ENCODE measurements at regions not wholly inside any gene's neighbourhood (a gene's known extent, or its start where the extent isn't known, plus 50 kb on each side); places are given as distances from the start of the nearest gene placed in this dataset.

DNA sequence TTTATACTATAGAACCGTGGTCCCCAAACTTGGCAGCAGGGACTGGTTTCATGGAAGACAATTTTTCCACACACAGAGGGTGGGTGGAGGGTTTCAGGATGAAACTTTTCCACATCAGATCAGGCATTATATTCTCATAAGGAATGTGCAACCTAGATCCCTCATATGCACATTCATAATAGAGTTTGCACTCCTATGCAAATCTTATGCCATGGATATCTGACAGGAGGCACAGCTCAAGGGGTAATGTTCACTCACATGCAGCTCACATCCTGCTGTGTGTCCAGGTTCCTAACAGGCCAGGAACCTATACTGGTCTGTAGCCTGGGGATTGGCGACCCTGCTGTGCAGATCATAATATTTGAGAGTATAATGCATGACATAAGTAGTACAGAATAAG is 1802.2 kb upstream of the ACO1 start:
- H2AFZ ChIP-seq (ENCODE audit: low read length) = no peak overlapping the region
- no peaks in the 10 kb centered on the region for H3F3A ChIP-seq (ENCODE audit: low read depth)
- H3K79me2 ChIP-seq (ENCODE audit: insufficient read depth, low read length) = no peaks in the 10 kb centered on the region
- H3K27me3 ChIP-seq (ENCODE audit: insufficient read depth, low read length, poor library complexity, severe bottlenecking) = no peaks in the 10 kb centered on the region
- no peaks in the 10 kb centered on the region for H3K36me3 ChIP-seq (ENCODE audit: insufficient read depth, low read length)
- H3K9me2 ChIP-seq (replicated peaks; ENCODE audit: low read depth, low read length) = no peaks in the 10 kb centered on the region
- H3K4me2 ChIP-seq (ENCODE audit: low read depth, low read length, poor library complexity, severe bottlenecking) = no peak overlapping the region
- H3K9me3 ChIP-seq (ENCODE audit: insufficient read depth, low read depth, low read length) = no peaks in the 10 kb centered on the region
- H3K4me1 ChIP-seq (ENCODE audit: insufficient read depth, low read length, poor library complexity, severe bottlenecking) = no peaks in the 10 kb centered on the region
- TF ChIP-seq EZH2phosphoT487 (IDR thresholded peaks at IDR 0.05; ENCODE audit: borderline replicate concordance) = no peak
- TF ChIP-seq, protein P1, sequence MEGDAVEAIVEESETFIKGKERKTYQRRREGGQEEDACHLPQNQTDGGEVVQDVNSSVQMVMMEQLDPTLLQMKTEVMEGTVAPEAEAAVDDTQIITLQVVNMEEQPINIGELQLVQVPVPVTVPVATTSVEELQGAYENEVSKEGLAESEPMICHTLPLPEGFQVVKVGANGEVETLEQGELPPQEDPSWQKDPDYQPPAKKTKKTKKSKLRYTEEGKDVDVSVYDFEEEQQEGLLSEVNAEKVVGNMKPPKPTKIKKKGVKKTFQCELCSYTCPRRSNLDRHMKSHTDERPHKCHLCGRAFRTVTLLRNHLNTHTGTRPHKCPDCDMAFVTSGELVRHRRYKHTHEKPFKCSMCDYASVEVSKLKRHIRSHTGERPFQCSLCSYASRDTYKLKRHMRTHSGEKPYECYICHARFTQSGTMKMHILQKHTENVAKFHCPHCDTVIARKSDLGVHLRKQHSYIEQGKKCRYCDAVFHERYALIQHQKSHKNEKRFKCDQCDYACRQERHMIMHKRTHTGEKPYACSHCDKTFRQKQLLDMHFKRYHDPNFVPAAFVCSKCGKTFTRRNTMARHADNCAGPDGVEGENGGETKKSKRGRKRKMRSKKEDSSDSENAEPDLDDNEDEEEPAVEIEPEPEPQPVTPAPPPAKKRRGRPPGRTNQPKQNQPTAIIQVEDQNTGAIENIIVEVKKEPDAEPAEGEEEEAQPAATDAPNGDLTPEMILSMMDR (conservative IDR thresholded peaks at IDR 0.05; ENCODE audit: low read length) = no peak
- H4K20me1 ChIP-seq (ENCODE audit: insufficient read depth, low read length, poor library complexity, severe bottlenecking) = no peaks in the 10 kb centered on the region
- no peak overlapping the region for H3K4me3 ChIP-seq (ENCODE audit: low read length, poor library complexity, severe bottlenecking)
- H3K9ac ChIP-seq (ENCODE audit: low read depth, low read length, poor library complexity, severe bottlenecking) = no peak overlapping the region

DNA sequence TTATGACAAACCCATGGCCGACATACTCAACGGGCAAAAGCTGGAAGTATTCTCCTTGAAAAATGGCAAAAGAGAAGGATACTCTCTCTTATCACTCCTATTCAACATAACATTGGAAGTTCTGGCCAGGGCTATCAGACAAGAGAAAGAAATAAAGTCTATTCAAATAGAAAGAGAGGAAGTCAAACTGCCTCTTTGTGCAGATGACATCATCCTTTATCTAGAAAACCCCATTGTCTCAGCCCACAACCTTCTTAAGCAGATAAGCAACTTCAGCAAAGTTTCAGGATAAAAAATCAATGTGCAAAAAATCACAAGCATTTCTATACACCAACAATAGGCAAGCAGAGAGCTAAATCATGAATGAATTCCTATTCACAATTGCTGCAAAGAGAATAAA is 1799.9 kb upstream of the ACO1 start:
- no peaks in the 10 kb centered on the region for H3K4me1 ChIP-seq (ENCODE audit: insufficient read depth, low read length, poor library complexity, severe bottlenecking)
- no peak overlapping the region for H2AFZ ChIP-seq (ENCODE audit: low read length)
- no peaks in the 10 kb centered on the region for H4K20me1 ChIP-seq (ENCODE audit: insufficient read depth, low read length, poor library complexity, severe bottlenecking)
- no peaks in the 10 kb centered on the region for H3K9me2 ChIP-seq (replicated peaks; ENCODE audit: low read depth, low read length)
- TF ChIP-seq, protein P1 (conservative IDR thresholded peaks at IDR 0.05; ENCODE audit: low read length) = no peak
- TF ChIP-seq EZH2phosphoT487 (IDR thresholded peaks at IDR 0.05; ENCODE audit: borderline replicate concordance) = no peak
- H3K4me3 ChIP-seq (ENCODE audit: low read length, poor library complexity, severe bottlenecking) = no peak overlapping the region
- no peaks in the 10 kb centered on the region for H3K36me3 ChIP-seq (ENCODE audit: insufficient read depth, low read length)
- H3K27me3 ChIP-seq (ENCODE audit: insufficient read depth, low read length, poor library complexity, severe bottlenecking) = no peaks in the 10 kb centered on the region
- no peaks in the 10 kb centered on the region for H3K79me2 ChIP-seq (ENCODE audit: insufficient read depth, low read length)
- H3F3A ChIP-seq (ENCODE audit: low read depth) = no peaks in the 10 kb centered on the region
- H3K9me3 ChIP-seq (ENCODE audit: insufficient read depth, low read depth, low read length) = no peaks in the 10 kb centered on the region
- no peak overlapping the region for H3K9ac ChIP-seq (ENCODE audit: low read depth, low read length, poor library complexity, severe bottlenecking)
- H3K4me2 ChIP-seq (ENCODE audit: low read depth, low read length, poor library complexity, severe bottlenecking) = no peak overlapping the region

DNA sequence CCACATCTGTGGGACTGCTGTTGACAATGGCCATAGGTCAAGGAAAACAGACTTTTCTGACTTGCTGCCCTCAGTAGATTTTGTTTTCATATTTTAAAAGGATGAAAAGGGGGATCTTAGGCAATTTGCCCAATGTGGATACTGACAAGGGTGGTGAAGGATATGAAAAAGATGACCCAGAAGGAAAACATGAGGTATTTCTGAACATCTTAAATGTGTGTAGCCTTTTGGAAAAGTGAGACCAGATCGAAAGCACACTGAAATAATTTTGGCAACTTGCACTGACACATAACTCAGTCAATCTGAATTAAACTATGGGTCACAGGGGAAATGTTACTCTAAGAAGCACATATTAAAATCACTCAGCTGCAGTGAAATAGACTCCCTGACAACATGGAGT is 1793.0 kb upstream of the ACO1 start:
- H3K36me3 ChIP-seq (ENCODE audit: insufficient read depth, low read length) = no peaks in the 10 kb centered on the region
- no peak overlapping the region for H2AFZ ChIP-seq (ENCODE audit: low read length)
- no peaks in the 10 kb centered on the region for H3K9me2 ChIP-seq (replicated peaks; ENCODE audit: low read depth, low read length)
- TF ChIP-seq, protein P1 (conservative IDR thresholded peaks at IDR 0.05; ENCODE audit: low read length) = no peak
- TF ChIP-seq EZH2phosphoT487 (IDR thresholded peaks at IDR 0.05; ENCODE audit: borderline replicate concordance) = no peak
- no peak overlapping the region for H3K4me2 ChIP-seq (ENCODE audit: low read depth, low read length, poor library complexity, severe bottlenecking)
- H3K79me2 ChIP-seq (ENCODE audit: insufficient read depth, low read length) = no peaks in the 10 kb centered on the region
- no peaks in the 10 kb centered on the region for H3K27me3 ChIP-seq (ENCODE audit: insufficient read depth, low read length, poor library complexity, severe bottlenecking)
- no peak overlapping the region for H3K9ac ChIP-seq (ENCODE audit: low read depth, low read length, poor library complexity, severe bottlenecking)
- no peaks in the 10 kb centered on the region for H3K9me3 ChIP-seq (ENCODE audit: insufficient read depth, low read depth, low read length)
- no peaks in the 10 kb centered on the region for H4K20me1 ChIP-seq (ENCODE audit: insufficient read depth, low read length, poor library complexity, severe bottlenecking)
- no peaks in the 10 kb centered on the region for H3F3A ChIP-seq (ENCODE audit: low read depth)
- no peak overlapping the region for H3K4me3 ChIP-seq (ENCODE audit: low read length, poor library complexity, severe bottlenecking)
- no peaks in the 10 kb centered on the region for H3K4me1 ChIP-seq (ENCODE audit: insufficient read depth, low read length, poor library complexity, severe bottlenecking)

All from Loucy (cell line).